ENCODE measurements at regions not wholly inside any gene's neighbourhood (a gene's known extent, or its start where the extent isn't known, plus 50 kb on each side); places are given as distances from the start of the nearest gene placed in this dataset.

- no peaks in the 10 kb centered on the region for H3K9me3 ChIP-seq (ENCODE audit: insufficient read depth, low read depth, low read length)
- Mint-ChIP-seq H3K36me3 (ENCODE audit: low read depth, unreplicated experiment) (no peaks in the 10 kb centered on the region), H3K9me3 (ENCODE audit: unreplicated experiment) (peaks cover 11% of the 10 kb centered on the region), H3K27ac (ENCODE audit: unreplicated experiment) (no peak overlapping the region), H3K4me1 (ENCODE audit: low read depth, unreplicated experiment) (no peaks in the 10 kb centered on the region), H3K27me3 (ENCODE audit: low read depth, unreplicated experiment) (peaks cover 14% of the 10 kb centered on the region), H3K4me3 (ENCODE audit: unreplicated experiment) (no peak overlapping the region)
- DNase-seq (ENCODE audit: low read depth), result no peak
- H3K4me3 ChIP-seq (ENCODE audit: insufficient read depth, low read depth, low read length), result no peak overlapping the region
- no peaks in the 10 kb centered on the region for H3K36me3 ChIP-seq (ENCODE audit: insufficient read depth, low read length)
- no peaks in the 10 kb centered on the region for H3K27me3 ChIP-seq (ENCODE audit: insufficient read depth, low read length)
- no peaks in the 10 kb centered on the region for H4K20me1 ChIP-seq (ENCODE audit: insufficient read depth, low read length)
- H3K4me2 ChIP-seq (ENCODE audit: low read length), result no peak overlapping the region
- H3K79me2 ChIP-seq (ENCODE audit: insufficient read depth, low read length), result no peaks in the 10 kb centered on the region
- no peak overlapping the region for H3K27ac ChIP-seq (ENCODE audit: low read depth, low read length)
- no peak overlapping the region for H3K9ac ChIP-seq (ENCODE audit: low read length)
- no peak for TF ChIP-seq EZH2 (IDR thresholded peaks at IDR 0.05; ENCODE audit: insufficient read depth, low read length)
- no peak for TF ChIP-seq CTCF (IDR thresholded peaks at IDR 0.05; ENCODE audit: insufficient read depth, low read depth, low read length)
- FAIRE-seq, result no peak
- H2AFZ ChIP-seq (ENCODE audit: low read depth, low read length), result no peak overlapping the region
- no peaks in the 10 kb centered on the region for H3K4me1 ChIP-seq (ENCODE audit: insufficient read depth, low read length)
These were observed 84.6 kb upstream of the GHITM start for GRCh38 chr10:84054743-84055142.

- Histone ChIP-seq H3K36me3 (ENCODE audit: insufficient read depth, low read length) (no peaks in the 10 kb centered on the region), H4K20me1 (ENCODE audit: insufficient read depth, low read length) (no peaks in the 10 kb centered on the region), H2AFZ (ENCODE audit: low read depth, low read length) (no peak overlapping the region), H3K79me2 (ENCODE audit: insufficient read depth, low read length) (no peaks in the 10 kb centered on the region), H3K4me1 (ENCODE audit: insufficient read depth, low read length) (no peaks in the 10 kb centered on the region), H3K27me3 (ENCODE audit: insufficient read depth, low read length) (no peaks in the 10 kb centered on the region), H3K9me3 (ENCODE audit: insufficient read depth, low read depth, low read length) (no peaks in the 10 kb centered on the region), H3K4me2 (ENCODE audit: low read length) (no peak overlapping the region), H3K4me3 (ENCODE audit: insufficient read depth, low read depth, low read length) (no peak overlapping the region), H3K27ac (ENCODE audit: low read depth, low read length) (no peak overlapping the region), H3K9ac (ENCODE audit: low read length) (no peak overlapping the region)
- peaks cover 5% of the 10 kb centered on the region for H3K9me3 Mint-ChIP-seq (ENCODE audit: unreplicated experiment)
- no peak for FAIRE-seq
- no peaks in the 10 kb centered on the region for H3K4me1 Mint-ChIP-seq (ENCODE audit: low read depth, unreplicated experiment)
- no peak overlapping the region for H3K4me3 Mint-ChIP-seq (ENCODE audit: unreplicated experiment)
- peaks cover 8% of the 10 kb centered on the region for H3K27me3 Mint-ChIP-seq (ENCODE audit: low read depth, unreplicated experiment)
- no peak for DNase-seq (ENCODE audit: low read depth)
- no peaks in the 10 kb centered on the region for H3K36me3 Mint-ChIP-seq (ENCODE audit: low read depth, unreplicated experiment)
- H3K27ac Mint-ChIP-seq (ENCODE audit: unreplicated experiment), result no peak overlapping the region
- no peak for TF ChIP-seq CTCF (IDR thresholded peaks at IDR 0.05; ENCODE audit: insufficient read depth, low read depth, low read length)
- no peak for TF ChIP-seq EZH2 (IDR thresholded peaks at IDR 0.05; ENCODE audit: insufficient read depth, low read length)
These were observed 79.8 kb upstream of the GHITM start for GRCh38 chr10:84059526-84059925.

GRCh38 chr10:84063440-84063839 is 75.9 kb upstream of the GHITM start:
- Mint-ChIP-seq H3K36me3 (ENCODE audit: low read depth, unreplicated experiment) (no peaks in the 10 kb centered on the region), H3K27me3 (ENCODE audit: low read depth, unreplicated experiment) (peaks cover 6% of the 10 kb centered on the region), H3K9me3 (ENCODE audit: unreplicated experiment) (no peaks in the 10 kb centered on the region), H3K4me3 (ENCODE audit: unreplicated experiment) (no peak overlapping the region), H3K27ac (ENCODE audit: unreplicated experiment) (no peak overlapping the region), H3K4me1 (ENCODE audit: low read depth, unreplicated experiment) (no peaks in the 10 kb centered on the region)
- Histone ChIP-seq H3K4me3 (ENCODE audit: insufficient read depth, low read depth, low read length) (no peak overlapping the region), H3K36me3 (ENCODE audit: insufficient read depth, low read length) (no peaks in the 10 kb centered on the region), H3K27ac (ENCODE audit: low read depth, low read length) (no peak overlapping the region), H3K9ac (ENCODE audit: low read length) (no peak overlapping the region), H2AFZ (ENCODE audit: low read depth, low read length) (no peak overlapping the region), H3K9me3 (ENCODE audit: insufficient read depth, low read depth, low read length) (no peaks in the 10 kb centered on the region), H3K27me3 (ENCODE audit: insufficient read depth, low read length) (no peaks in the 10 kb centered on the region), H4K20me1 (ENCODE audit: insufficient read depth, low read length) (no peaks in the 10 kb centered on the region), H3K79me2 (ENCODE audit: insufficient read depth, low read length) (no peaks in the 10 kb centered on the region), H3K4me2 (ENCODE audit: low read length) (no peak overlapping the region), H3K4me1 (ENCODE audit: insufficient read depth, low read length) (no peaks in the 10 kb centered on the region)
- FAIRE-seq (no peak), DNase-seq (ENCODE audit: low read depth) (no peak)
- no peak for TF ChIP-seq CTCF (IDR thresholded peaks at IDR 0.05; ENCODE audit: insufficient read depth, low read depth, low read length)
- TF ChIP-seq EZH2 (IDR thresholded peaks at IDR 0.05; ENCODE audit: insufficient read depth, low read length), result no peak
